ENCODE measurements at regions not wholly inside any gene's neighbourhood (a gene's known extent, or its start where the extent isn't known, plus 50 kb on each side); places are given as distances from the start of the nearest gene placed in this dataset.

- H3K27me3 ChIP-seq: no peaks in the 10 kb centered on the region
- H3K4me3 ChIP-seq: no peak overlapping the region
- no peak overlapping the region for H3K27ac ChIP-seq (replicated peaks in 1 of 4)
- peaks cover 0 to 9% (median 7%) of the 10 kb centered on the region in 4 donors for H3K4me1 ChIP-seq
- DNase-seq (ENCODE audit: extremely low spot score): no peak
- no peaks in the 10 kb centered on the region for H3K9me3 ChIP-seq
- H3K36me3 ChIP-seq: no peaks in the 10 kb centered on the region
- TF ChIP-seq CTCF (IDR thresholded peaks at IDR 0.05) (no peak), EP300 (IDR thresholded peaks at IDR 0.05) (no peak), POLR2AphosphoS5 (IDR thresholded peaks at IDR 0.05) (no peak), POLR2A (IDR thresholded peaks at IDR 0.05; ENCODE audit: low read depth) (no peak)
- intact Hi-C loops (cut with DNase I): no loop called here
- WGBS: 54% methylated on average over 3 of the region's 3 CpGs
These were observed 476.6 kb upstream of the MARCKS start for GRCh38 chr6:113380591-113380990.

GRCh38 chr6:113381232-113381631 is 475.9 kb upstream of the MARCKS start:
- intact Hi-C loops (cut with DNase I): no loop called here
- Histone ChIP-seq H3K36me3 (no peaks in the 10 kb centered on the region), H3K9me3 (no peaks in the 10 kb centered on the region), H3K4me3 (no peak overlapping the region), H3K27ac (replicated peaks in 1 of 4) (no peak overlapping the region), H3K4me1 (peaks cover 0 to 9% (median 6%) of the 10 kb centered on the region in 4 donors), H3K27me3 (no peaks in the 10 kb centered on the region)
- TF ChIP-seq POLR2AphosphoS5 (IDR thresholded peaks at IDR 0.05): no peak
- TF ChIP-seq CTCF (IDR thresholded peaks at IDR 0.05): no peak
- TF ChIP-seq EP300 (IDR thresholded peaks at IDR 0.05): no peak
- no peak for TF ChIP-seq POLR2A (IDR thresholded peaks at IDR 0.05; ENCODE audit: low read depth)
- DNase-seq (ENCODE audit: extremely low spot score): no peak

- H3K4me1 ChIP-seq: peaks cover 0 to 9% (median 3%) of the 10 kb centered on the region in 4 donors
- no peak for TF ChIP-seq CTCF (IDR thresholded peaks at IDR 0.05)
- intact Hi-C loops (cut with DNase I): no loop called here
- no peak overlapping the region for H3K4me3 ChIP-seq
- no peaks in the 10 kb centered on the region for H3K27me3 ChIP-seq
- WGBS: 22% methylated on average over 2 of the region's 2 CpGs
- H3K36me3 ChIP-seq: no peaks in the 10 kb centered on the region
- DNase-seq (ENCODE audit: extremely low spot score): no peak
- no peak overlapping the region for H3K27ac ChIP-seq (replicated peaks in 1 of 4)
- H3K9me3 ChIP-seq: no peaks in the 10 kb centered on the region
These were observed 475.2 kb upstream of the MARCKS start for GRCh38 chr6:113381959-113382358.

- intact Hi-C loops (cut with DNase I): no loop called here
- H3K27ac ChIP-seq (replicated peaks in 1 of 4): no peak overlapping the region
- no peaks in the 10 kb centered on the region for H3K9me3 ChIP-seq
- H3K36me3 ChIP-seq: no peaks in the 10 kb centered on the region
- no peak for TF ChIP-seq POLR2A (IDR thresholded peaks at IDR 0.05; ENCODE audit: low read depth)
- no peak for TF ChIP-seq EP300 (IDR thresholded peaks at IDR 0.05)
- 92% methylated on average over 2 of the region's 2 CpGs for WGBS
- H3K4me1 ChIP-seq: peaks cover 0 to 9% (median 3%) of the 10 kb centered on the region in 4 donors
- H3K4me3 ChIP-seq: no peak overlapping the region
- DNase-seq (ENCODE audit: extremely low spot score): no peak
- no peaks in the 10 kb centered on the region for H3K27me3 ChIP-seq
These were observed 473.4 kb upstream of the MARCKS start for GRCh38 chr6:113383701-113384100.

- Histone ChIP-seq H3K9me3 (no peaks in the 10 kb centered on the region), H3K27ac (replicated peaks in 1 of 4) (no peak overlapping the region), H3K4me3 (no peak overlapping the region), H3K4me1 (peaks cover 0 to 9% (median 3%) of the 10 kb centered on the region in 4 donors), H3K36me3 (no peaks in the 10 kb centered on the region), H3K27me3 (no peaks in the 10 kb centered on the region)
- intact Hi-C loops (cut with DNase I): no loop called here
- WGBS: 39% methylated on average over 2 of the region's 2 CpGs
- TF ChIP-seq POLR2A (IDR thresholded peaks at IDR 0.05; ENCODE audit: low read depth) (no peak), POLR2AphosphoS5 (IDR thresholded peaks at IDR 0.05) (no peak), EP300 (IDR thresholded peaks at IDR 0.05) (no peak), CTCF (IDR thresholded peaks at IDR 0.05) (no peak)
- DNase-seq (ENCODE audit: extremely low spot score): no peak
These were observed 472.1 kb upstream of the MARCKS start for GRCh38 chr6:113385020-113385431.
